CMK (cell line): ENCODE measurements at regions not wholly inside any gene's neighbourhood (a gene's known extent, or its start where the extent isn't known, plus 50 kb on each side); places are given as distances from the start of the nearest gene placed in this dataset.

Experiments used
- DNase-seq: peaks from one replicate; pipeline ENCODE4 v3.0.0-alpha.2; 2010; ENCODE audit warnings: low read depth

GRCh38 chr2:234247453-234248180 is 197.1 kb downstream of the SPP2 start:
- DNase-seq: no peak

DNA sequence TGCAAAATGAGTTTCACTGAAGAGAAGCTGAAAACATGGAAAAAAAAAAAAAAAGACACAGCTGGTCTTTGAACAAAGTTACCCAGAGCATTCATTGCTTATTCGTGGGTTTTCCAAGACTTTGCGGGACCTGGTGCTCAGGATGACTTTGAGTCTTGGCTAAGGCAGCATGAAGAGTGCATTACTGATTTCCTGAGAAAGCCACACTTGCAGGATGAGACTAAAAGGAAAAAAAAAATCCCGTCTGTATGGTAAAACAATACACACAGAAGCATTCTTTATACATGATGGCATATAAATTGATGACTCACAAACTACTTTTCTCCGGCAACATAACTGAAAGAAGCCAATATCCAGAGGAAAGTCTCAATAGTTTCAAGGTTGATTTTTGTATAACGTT is 195.4 kb downstream of the SPP2 start:
- DNase-seq: no peak

- DNase-seq: no peak
These were observed 193.5 kb downstream of the SPP2 start for GRCh38 chr2:234243871-234244565.

DNA sequence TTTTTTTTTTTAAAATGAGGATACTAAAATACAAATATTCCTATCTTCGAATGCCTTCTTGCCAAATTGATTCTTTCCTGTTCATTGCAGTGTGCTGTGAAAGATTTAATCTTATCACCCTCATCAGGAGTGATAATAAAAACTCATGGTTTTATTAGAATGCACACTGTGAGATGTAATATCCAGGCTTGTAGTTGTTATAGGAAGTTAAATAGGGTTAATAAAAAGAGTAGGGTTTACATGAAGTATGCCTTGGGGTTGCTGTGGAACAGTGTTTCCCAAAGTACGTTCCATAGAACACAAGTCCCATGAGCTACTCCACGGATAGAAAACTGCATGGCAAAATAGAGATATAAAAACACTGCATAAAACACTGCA is 191.9 kb downstream of the SPP2 start:
- no peak for DNase-seq

- DNase-seq: no peak
These were observed 191.4 kb downstream of the SPP2 start for GRCh38 chr2:234241656-234242458.

DNA sequence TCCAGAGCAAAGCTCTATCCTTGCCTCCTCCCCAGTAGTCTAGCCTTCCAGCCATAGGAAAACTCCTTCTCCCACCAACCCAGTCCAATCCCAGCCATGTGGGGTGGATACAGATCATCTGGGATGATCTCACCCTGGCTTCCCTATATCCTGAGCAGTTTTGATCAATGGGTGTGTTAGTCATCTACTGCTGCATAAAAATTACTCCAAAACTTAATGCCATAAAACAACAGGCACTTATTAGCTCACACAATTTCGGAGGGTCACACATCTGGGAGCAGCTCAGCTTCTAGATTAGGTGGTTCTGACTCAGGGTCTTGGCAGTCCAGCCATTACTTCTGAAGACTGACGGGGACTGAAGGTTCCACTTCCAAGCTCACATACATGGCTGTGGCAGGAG is 190.4 kb downstream of the SPP2 start:
- no peak for DNase-seq

GRCh38 chr2:234235191-234235590 is 184.7 kb downstream of the SPP2 start:
- DNase-seq: no peak

DNA sequence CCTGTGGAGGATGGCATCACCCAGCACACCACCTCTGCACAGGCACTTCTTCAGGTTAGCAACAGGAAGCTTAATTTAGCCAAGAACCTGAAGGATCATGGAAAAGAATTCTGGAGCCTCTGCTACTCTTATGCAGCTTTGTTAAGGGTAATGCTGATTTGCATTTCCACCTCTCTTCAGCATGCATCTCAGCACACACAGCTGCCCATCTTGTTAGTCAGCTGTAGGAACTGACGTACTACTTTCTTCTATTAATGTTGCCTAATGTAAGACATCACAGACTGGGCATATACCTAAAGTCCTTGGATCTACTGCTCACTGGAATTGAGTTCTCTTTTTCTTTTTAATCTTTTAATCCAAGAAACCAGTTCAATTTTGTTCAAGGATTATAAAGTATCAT is 181.0 kb downstream of the SPP2 start:
- DNase-seq: no peak

GRCh38 chr2:234219046-234219310 is 168.5 kb downstream of the SPP2 start:
- DNase-seq: no peak

GRCh38 chr2:234218266-234219045 is 168.0 kb downstream of the SPP2 start:
- DNase-seq: no peak

DNA sequence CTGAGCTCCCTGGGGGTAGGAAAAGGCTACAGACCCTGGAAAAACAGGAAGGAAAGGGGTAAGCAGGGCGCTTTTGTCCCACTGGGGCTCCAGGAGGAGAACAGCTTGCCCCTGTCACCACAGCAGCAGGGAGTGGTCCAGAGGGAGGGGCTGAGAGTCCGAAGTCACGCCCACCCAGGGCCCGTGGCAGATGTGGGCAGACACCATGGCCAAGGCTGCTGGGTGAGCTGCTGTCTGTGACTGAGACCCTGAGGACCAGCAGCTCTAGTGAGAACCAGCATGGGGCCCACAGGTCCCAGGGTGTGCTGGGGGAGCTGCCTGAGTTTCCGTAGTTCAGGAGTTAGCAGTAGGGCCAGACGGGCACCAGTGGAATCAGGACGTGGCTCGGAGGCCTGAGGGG is 162.0 kb downstream of the SPP2 start:
- DNase-seq: no peak

DNA sequence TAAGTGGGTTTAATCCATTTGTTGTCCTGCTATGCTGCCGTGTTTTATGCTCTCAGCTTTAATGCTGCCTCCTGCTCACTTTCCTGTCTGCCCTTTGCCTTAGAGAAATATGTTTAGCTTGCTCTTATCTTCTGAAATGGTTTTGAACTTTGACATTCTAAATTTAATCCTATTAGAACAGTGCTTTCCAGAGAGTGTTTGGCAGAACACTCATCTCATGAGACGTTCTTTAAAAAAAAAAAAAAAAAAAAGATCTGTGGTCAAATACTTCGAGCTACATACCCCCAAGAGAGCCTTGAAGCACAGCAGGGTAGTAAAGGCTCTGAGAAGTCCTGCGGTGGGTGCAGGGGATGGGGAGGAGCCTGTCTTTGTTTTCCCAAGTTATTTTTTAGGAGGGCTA is 161.3 kb downstream of the SPP2 start:
- DNase-seq: no peak

GRCh38 chr2:234206738-234207137 is 156.2 kb downstream of the SPP2 start:
- DNase-seq: no peak

DNA sequence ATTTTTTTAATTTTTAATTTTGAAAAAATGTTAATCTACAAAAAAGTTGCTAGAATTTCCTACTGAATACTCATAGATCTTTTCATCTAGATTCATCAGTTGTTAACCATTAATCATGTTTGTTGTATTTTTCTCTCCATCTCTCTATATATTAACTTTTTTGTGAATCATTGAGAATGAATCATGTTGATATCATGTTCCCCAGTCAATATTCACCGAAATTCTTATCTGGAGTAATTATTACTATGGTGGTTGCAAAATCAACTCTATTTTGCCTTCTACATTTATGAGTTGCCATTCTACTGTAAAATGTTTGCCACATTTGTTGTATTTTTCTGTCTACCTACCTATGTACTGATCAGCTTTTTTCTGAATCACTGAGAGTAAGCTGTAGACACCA is 154.0 kb downstream of the SPP2 start:
- DNase-seq: no peak

GRCh38 chr2:234203135-234203984 is 152.9 kb downstream of the SPP2 start:
- no peak for DNase-seq

- DNase-seq: no peak
These were observed 152.1 kb downstream of the SPP2 start for GRCh38 chr2:234202601-234203000.

GRCh38 chr2:234199996-234200395 is 149.5 kb downstream of the SPP2 start:
- no peak for DNase-seq

DNA sequence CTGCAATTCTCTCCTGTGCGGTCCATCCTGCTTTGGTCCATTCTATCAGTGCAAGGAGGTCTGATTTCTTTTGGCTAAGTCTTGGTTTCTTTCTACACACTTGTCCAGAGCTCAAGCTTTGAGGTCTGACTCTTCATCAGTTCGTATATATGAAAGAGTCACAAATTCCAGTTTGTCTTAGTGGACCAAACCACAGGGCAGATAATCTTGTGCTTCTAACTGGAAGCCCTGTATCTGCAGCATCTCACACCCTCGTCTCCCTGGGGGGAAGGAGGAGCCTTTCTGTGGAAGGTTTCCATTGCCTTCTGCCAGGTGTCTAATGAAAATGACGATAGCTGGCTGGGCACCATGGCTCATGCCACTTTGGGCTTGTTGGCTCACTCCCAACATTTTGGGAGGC is 148.5 kb downstream of the SPP2 start:
- DNase-seq: no peak

DNA sequence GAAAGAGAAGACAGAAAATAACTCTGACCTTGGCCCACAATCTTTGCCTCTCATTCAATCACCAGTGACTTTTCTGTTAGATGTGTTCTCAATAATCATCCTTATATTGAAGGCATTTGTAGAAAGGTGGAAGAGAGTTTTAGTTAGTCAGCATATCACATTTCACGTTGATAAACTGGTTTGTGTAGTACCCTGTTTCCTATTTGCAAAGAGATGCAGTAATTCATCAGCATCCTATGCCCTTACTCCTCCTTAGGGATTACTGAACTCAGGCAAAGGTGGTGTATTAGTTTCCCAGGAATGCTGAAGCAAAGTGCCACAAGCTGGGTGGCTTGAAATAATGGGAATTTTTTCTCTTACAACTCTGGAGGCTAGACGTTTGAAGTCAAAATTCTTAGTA is 145.0 kb downstream of the SPP2 start:
- no peak for DNase-seq

DNA sequence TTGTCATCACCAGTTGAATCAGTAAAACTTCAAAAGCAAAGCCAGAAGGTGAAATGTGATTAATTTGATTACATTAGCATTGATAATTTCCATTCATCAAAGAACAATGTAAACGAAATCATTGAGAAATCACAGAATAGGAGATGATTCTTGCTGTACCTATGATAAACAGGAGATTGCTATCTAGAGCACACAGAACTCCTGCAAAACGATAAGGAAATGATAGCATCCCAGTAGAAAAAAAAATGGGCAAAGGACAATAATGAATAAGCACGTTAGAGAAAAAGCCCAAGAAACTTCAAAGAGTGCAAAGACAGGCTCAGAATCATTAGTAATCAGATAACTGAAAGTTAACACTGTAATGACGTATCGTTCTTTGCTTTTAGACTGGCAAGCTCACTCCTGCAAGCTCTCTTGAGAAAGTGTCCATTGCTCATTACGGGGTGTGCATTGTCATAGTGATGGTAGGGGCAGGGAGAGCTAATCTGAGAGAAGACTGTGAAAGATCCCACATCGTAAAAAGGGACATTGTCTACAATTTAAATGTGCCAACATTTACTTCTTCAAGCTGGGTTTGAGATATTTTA is 143.6 kb downstream of the SPP2 start:
- no peak for DNase-seq

DNA sequence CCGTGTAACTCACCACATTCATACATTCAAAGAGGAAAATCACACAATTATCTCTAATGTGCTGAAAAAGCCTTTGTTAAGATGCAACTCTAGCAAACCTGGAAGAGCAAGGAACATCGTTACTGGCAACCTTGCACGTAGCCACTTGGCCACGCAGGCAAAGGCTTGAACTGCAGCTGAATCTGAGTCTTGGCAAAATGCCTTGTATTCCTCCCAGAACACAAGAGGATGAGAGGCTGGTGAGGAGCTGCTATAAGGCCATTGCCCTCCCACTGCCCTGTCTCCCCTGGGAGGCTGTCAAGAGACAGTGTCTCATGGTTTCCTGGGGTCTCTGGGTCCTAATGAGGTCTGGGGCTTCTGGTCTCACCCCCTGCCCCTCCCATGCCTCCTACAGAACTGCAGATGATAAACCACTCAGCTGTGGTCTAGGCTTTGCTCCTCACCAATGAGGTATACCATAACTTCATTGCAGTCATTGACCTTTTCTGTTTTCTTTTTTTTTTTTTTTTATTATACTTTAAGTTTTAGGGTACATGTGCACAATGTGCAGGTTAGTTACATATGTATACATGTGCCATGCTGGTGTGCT is 141.4 kb downstream of the SPP2 start:
- DNase-seq: no peak
